ENCODE measurements at regions not wholly inside any gene's neighbourhood (a gene's known extent, or its start where the extent isn't known, plus 50 kb on each side); places are given as distances from the start of the nearest gene placed in this dataset.
A peak's percentile ranks its signal among the peaks of the same experiment; 100 is the strongest.

DNA sequence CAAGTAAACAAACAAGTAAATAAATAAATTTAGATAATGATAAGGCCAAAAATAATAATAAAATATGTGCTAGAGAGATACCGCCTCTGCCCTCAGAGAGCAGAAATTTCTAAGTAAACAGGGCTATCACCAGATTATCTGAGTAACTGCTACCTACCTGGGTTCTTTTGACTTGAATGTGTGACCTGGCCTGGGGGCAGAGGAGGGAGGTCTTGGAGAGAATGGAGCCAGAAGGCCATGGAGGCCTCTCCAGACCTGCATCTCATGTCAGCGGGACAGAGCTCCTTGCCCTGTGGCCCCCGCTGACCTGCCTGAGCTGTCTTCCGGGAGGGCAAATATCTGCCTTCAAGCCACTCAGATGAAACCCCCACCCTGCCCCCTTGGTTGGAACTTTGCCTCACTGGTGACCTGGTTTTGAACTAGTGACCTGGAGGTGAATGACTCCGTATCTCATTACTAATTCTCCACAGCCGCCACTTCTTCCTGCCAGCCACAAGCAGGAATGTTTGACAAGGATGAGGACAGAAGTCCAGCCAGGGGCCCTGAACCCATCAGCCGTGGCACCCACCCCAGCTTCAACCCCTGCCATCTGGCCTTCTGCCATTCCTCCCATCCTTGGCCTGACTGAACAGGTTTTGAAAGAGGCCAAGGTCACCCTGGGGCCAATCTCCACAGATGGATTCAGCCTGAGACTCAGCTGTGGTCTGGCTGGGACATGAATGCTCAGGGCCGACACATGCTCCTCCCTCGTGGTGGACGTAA is 86.8 kb upstream of the PARP11 start (continued):
- TF ChIP-seq, protein P1, sequence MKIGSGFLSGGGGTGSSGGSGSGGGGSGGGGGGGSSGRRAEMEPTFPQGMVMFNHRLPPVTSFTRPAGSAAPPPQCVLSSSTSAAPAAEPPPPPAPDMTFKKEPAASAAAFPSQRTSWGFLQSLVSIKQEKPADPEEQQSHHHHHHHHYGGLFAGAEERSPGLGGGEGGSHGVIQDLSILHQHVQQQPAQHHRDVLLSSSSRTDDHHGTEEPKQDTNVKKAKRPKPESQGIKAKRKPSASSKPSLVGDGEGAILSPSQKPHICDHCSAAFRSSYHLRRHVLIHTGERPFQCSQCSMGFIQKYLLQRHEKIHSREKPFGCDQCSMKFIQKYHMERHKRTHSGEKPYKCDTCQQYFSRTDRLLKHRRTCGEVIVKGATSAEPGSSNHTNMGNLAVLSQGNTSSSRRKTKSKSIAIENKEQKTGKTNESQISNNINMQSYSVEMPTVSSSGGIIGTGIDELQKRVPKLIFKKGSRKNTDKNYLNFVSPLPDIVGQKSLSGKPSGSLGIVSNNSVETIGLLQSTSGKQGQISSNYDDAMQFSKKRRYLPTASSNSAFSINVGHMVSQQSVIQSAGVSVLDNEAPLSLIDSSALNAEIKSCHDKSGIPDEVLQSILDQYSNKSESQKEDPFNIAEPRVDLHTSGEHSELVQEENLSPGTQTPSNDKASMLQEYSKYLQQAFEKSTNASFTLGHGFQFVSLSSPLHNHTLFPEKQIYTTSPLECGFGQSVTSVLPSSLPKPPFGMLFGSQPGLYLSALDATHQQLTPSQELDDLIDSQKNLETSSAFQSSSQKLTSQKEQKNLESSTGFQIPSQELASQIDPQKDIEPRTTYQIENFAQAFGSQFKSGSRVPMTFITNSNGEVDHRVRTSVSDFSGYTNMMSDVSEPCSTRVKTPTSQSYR (CRISPR knock-in tag; IDR thresholded peaks at IDR 0.05; ENCODE audit: borderline replicate concordance) = 0 out of 2 replicates have a peak, but pooled peaks have one; percentile 12
- no peak for TF ChIP-seq FOXK2 (IDR thresholded peaks at IDR 0.05)
- TF ChIP-seq CEBPG (CRISPR knock-in tag; IDR thresholded peaks at IDR 0.05) = no peak; the same call in 1 of the 2 replicates
- TF ChIP-seq RNF2 (conservative IDR thresholded peaks at IDR 0.05; ENCODE audit: low read depth) = no peak
- 0 out of 2 replicates have a peak, but pooled peaks have one; percentile 20 for TF ChIP-seq HES4 (CRISPR knock-in tag; IDR thresholded peaks at IDR 0.05; ENCODE audit: borderline replicate concordance)
- no peak for TF ChIP-seq ZNF331 (CRISPR knock-in tag; IDR thresholded peaks at IDR 0.05)
- no peak for TF ChIP-seq YY1 (IDR thresholded peaks at IDR 0.05; ENCODE audit: insufficient read depth, insufficient replicate concordance, low read depth, low read length)
- TF ChIP-seq, protein P2, sequence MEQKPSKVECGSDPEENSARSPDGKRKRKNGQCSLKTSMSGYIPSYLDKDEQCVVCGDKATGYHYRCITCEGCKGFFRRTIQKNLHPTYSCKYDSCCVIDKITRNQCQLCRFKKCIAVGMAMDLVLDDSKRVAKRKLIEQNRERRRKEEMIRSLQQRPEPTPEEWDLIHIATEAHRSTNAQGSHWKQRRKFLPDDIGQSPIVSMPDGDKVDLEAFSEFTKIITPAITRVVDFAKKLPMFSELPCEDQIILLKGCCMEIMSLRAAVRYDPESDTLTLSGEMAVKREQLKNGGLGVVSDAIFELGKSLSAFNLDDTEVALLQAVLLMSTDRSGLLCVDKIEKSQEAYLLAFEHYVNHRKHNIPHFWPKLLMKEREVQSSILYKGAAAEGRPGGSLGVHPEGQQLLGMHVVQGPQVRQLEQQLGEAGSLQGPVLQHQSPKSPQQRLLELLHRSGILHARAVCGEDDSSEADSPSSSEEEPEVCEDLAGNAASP (CRISPR knock-in tag; IDR thresholded peaks at IDR 0.05; ENCODE audit: borderline replicate concordance) = peak; percentile 78; the same call in 1 of the 2 replicates
- no peak for TF ChIP-seq ZNF563 (CRISPR knock-in tag; IDR thresholded peaks at IDR 0.05)
- TF ChIP-seq, protein P3, sequence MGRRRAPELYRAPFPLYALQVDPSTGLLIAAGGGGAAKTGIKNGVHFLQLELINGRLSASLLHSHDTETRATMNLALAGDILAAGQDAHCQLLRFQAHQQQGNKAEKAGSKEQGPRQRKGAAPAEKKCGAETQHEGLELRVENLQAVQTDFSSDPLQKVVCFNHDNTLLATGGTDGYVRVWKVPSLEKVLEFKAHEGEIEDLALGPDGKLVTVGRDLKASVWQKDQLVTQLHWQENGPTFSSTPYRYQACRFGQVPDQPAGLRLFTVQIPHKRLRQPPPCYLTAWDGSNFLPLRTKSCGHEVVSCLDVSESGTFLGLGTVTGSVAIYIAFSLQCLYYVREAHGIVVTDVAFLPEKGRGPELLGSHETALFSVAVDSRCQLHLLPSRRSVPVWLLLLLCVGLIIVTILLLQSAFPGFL (CRISPR knock-in tag; IDR thresholded peaks at IDR 0.05) = no peak
- TF ChIP-seq TBP (CRISPR knock-in tag; IDR thresholded peaks at IDR 0.05) = no peak
- no peak for TF ChIP-seq ZNF7 (CRISPR knock-in tag; IDR thresholded peaks at IDR 0.05)
- TF ChIP-seq SP1 (IDR thresholded peaks at IDR 0.05) = no peak
- no peak for TF ChIP-seq SP1 (CRISPR knock-in tag; IDR thresholded peaks at IDR 0.05)
- no peak for TF ChIP-seq ELF1 (CRISPR knock-in tag; IDR thresholded peaks at IDR 0.05)
- TF ChIP-seq ZNF746 (CRISPR knock-in tag; IDR thresholded peaks at IDR 0.05) = peak; percentile 81; the same call in 1 of the 2 replicates
- no peak for TF ChIP-seq ZNF143 (CRISPR knock-in tag; IDR thresholded peaks at IDR 0.05)
- no peak for TF ChIP-seq YEATS4 (CRISPR knock-in tag; IDR thresholded peaks at IDR 0.05; ENCODE audit: borderline replicate concordance)
- no peak for TF ChIP-seq HHEX (CRISPR knock-in tag; IDR thresholded peaks at IDR 0.05)
- no peak for TF ChIP-seq ZNF768 (CRISPR knock-in tag; IDR thresholded peaks at IDR 0.05)
- TF ChIP-seq, protein P4, sequence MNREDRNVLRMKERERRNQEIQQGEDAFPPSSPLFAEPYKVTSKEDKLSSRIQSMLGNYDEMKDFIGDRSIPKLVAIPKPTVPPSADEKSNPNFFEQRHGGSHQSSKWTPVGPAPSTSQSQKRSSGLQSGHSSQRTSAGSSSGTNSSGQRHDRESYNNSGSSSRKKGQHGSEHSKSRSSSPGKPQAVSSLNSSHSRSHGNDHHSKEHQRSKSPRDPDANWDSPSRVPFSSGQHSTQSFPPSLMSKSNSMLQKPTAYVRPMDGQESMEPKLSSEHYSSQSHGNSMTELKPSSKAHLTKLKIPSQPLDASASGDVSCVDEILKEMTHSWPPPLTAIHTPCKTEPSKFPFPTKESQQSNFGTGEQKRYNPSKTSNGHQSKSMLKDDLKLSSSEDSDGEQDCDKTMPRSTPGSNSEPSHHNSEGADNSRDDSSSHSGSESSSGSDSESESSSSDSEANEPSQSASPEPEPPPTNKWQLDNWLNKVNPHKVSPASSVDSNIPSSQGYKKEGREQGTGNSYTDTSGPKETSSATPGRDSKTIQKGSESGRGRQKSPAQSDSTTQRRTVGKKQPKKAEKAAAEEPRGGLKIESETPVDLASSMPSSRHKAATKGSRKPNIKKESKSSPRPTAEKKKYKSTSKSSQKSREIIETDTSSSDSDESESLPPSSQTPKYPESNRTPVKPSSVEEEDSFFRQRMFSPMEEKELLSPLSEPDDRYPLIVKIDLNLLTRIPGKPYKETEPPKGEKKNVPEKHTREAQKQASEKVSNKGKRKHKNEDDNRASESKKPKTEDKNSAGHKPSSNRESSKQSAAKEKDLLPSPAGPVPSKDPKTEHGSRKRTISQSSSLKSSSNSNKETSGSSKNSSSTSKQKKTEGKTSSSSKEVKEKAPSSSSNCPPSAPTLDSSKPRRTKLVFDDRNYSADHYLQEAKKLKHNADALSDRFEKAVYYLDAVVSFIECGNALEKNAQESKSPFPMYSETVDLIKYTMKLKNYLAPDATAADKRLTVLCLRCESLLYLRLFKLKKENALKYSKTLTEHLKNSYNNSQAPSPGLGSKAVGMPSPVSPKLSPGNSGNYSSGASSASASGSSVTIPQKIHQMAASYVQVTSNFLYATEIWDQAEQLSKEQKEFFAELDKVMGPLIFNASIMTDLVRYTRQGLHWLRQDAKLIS (CRISPR knock-in tag; IDR thresholded peaks at IDR 0.05) = no peak
- TF ChIP-seq KDM3A (CRISPR knock-in tag; IDR thresholded peaks at IDR 0.05; ENCODE audit: low read depth) = no peak
